ENCODE measurements at regions not wholly inside any gene's neighbourhood (a gene's known extent, or its start where the extent isn't known, plus 50 kb on each side); places are given as distances from the start of the nearest gene placed in this dataset.

- TF ChIP-seq CSRNP3 (CRISPR knock-in tag; IDR thresholded peaks at IDR 0.05) (no peak), ZC3H10 (CRISPR knock-in tag; IDR thresholded peaks at IDR 0.05) (no peak), GLIS3 (CRISPR knock-in tag; IDR thresholded peaks at IDR 0.05) (no peak), SNAI2 (CRISPR knock-in tag; IDR thresholded peaks at IDR 0.05) (no peak), TSHZ2 (CRISPR knock-in tag; IDR thresholded peaks at IDR 0.05) (no peak), ESRRG (CRISPR knock-in tag; IDR thresholded peaks at IDR 0.05) (no peak), PPARA (CRISPR knock-in tag; IDR thresholded peaks at IDR 0.05; ENCODE audit: borderline replicate concordance) (no peak), ZNF565 (CRISPR knock-in tag; conservative IDR thresholded peaks at IDR 0.05; ENCODE audit: low read depth) (no peak), ARNTL (CRISPR knock-in tag; IDR thresholded peaks at IDR 0.05; ENCODE audit: borderline replicate concordance, low read depth) (no peak), ZNF70 (CRISPR knock-in tag; IDR thresholded peaks at IDR 0.05) (no peak), POU6F1 (CRISPR knock-in tag; IDR thresholded peaks at IDR 0.05; ENCODE audit: borderline replicate concordance, low read depth) (no peak), ZNF8 (CRISPR knock-in tag; IDR thresholded peaks at IDR 0.05) (no peak), PATZ1 (CRISPR knock-in tag; IDR thresholded peaks at IDR 0.05; ENCODE audit: borderline replicate concordance) (no peak), TCF4 (CRISPR knock-in tag; IDR thresholded peaks at IDR 0.05; ENCODE audit: borderline replicate concordance) (no peak), CREB5 (CRISPR knock-in tag; IDR thresholded peaks at IDR 0.05; ENCODE audit: low read depth) (no peak), ISL1 (CRISPR knock-in tag; IDR thresholded peaks at IDR 0.05) (no peak), TOX (CRISPR knock-in tag; IDR thresholded peaks at IDR 0.05; ENCODE audit: borderline replicate concordance) (no peak), OSR1 (CRISPR knock-in tag; IDR thresholded peaks at IDR 0.05) (no peak)
- ATAC-seq: no peak
Observed at GRCh38 chr13:62278271-62278670, 862.6 kb upstream of the PCDH20 start.

GRCh38 chr13:62251734-62252133 lies 836.1 kb upstream of the PCDH20 start:
- no peak for ATAC-seq
- TF ChIP-seq ISL1 (CRISPR knock-in tag; IDR thresholded peaks at IDR 0.05): 0 out of 2 replicates have a peak, but pooled peaks have one; percentile 21
- no peak for TF ChIP-seq RARB (CRISPR knock-in tag; IDR thresholded peaks at IDR 0.05)
- no peak for TF ChIP-seq ZFP30 (CRISPR knock-in tag; IDR thresholded peaks at IDR 0.05)
- TF ChIP-seq CREB5 (CRISPR knock-in tag; IDR thresholded peaks at IDR 0.05; ENCODE audit: low read depth): no peak
- peak; percentile 55; the same call in 1 of the 2 replicates for TF ChIP-seq TCF4 (CRISPR knock-in tag; IDR thresholded peaks at IDR 0.05; ENCODE audit: borderline replicate concordance)
- no peak for TF ChIP-seq ZNF70 (CRISPR knock-in tag; IDR thresholded peaks at IDR 0.05)
- no peak for TF ChIP-seq PPARA (CRISPR knock-in tag; IDR thresholded peaks at IDR 0.05; ENCODE audit: borderline replicate concordance)
